Neuronal stem cell (in vitro differentiated cells): ENCODE measurements at regions not wholly inside any gene's neighbourhood (a gene's known extent, or its start where the extent isn't known, plus 50 kb on each side); places are given as distances from the start of the nearest gene placed in this dataset.

Experiments used
- DNase-seq: peaks from one replicate; pipeline ENCODE4 v3.0.0-alpha.2; 2013; ENCODE audit warnings: low spot score
- H2AFZ ChIP-seq: one replicate; pipeline ENCODE4 v1.6.1; 2013; ENCODE audit warnings: mild to moderate bottlenecking, low read length, inconsistent platforms
- H2AK5ac ChIP-seq: 2 replicates; pipeline ENCODE4 v1.6.1; 2013; ENCODE audit warnings: low read depth, mild to moderate bottlenecking, inconsistent platforms, low read length, moderate library complexity, mixed read lengths
- H2BK120ac ChIP-seq: 2 replicates; pipeline ENCODE4 v1.6.1; 2013; ENCODE audit warnings: low read depth, mild to moderate bottlenecking, inconsistent platforms, low read length, moderate library complexity, mixed read lengths
- H2BK12ac ChIP-seq: one replicate; pipeline ENCODE4 v1.6.1; 2013; ENCODE audit warnings: low read length, inconsistent platforms
- H2BK15ac ChIP-seq: 2 replicates; pipeline ENCODE4 v1.6.1; 2013; ENCODE audit warnings: mild to moderate bottlenecking, low read length, inconsistent platforms, mixed read lengths
- H2BK5ac ChIP-seq: one replicate; pipeline ENCODE4 v1.6.1; 2013; ENCODE audit warnings: inconsistent platforms, mild to moderate bottlenecking, low read length, moderate library complexity
- H3K14ac ChIP-seq: one replicate; pipeline ENCODE4 v1.6.1; 2013; ENCODE audit warnings: low read length, inconsistent platforms
- H3K18ac ChIP-seq: 2 replicates; pipeline ENCODE4 v1.6.1; 2013; ENCODE audit warnings: low read length, inconsistent platforms
- H3K23ac ChIP-seq: 2 replicates; pipeline ENCODE4 v1.6.1; 2013; ENCODE audit warnings: low read depth, mild to moderate bottlenecking, mixed read lengths, low read length, inconsistent platforms; ENCODE audit not compliant: poor library complexity
- H3K27ac ChIP-seq: replicated peaks from 3 replicates; pipeline ENCODE4 v1.5.1; 2013; ENCODE audit warnings: low read length, inconsistent platforms
- H3K27me3 ChIP-seq, 3 experiments: 2 replicates each; pipeline ENCODE4 v1.6.1; 2013; ENCODE audit warnings: low read length in 3 of 3, mild to moderate bottlenecking in 2 of 3, inconsistent platforms in 1 of 3, low read depth in 1 of 3, mixed read lengths in 1 of 3, moderate library complexity in 1 of 3; ENCODE audit not compliant: control insufficient read depth in 3 of 3, insufficient read depth in 3 of 3
- H3K36me3 ChIP-seq, 2 donors: replicated peaks in 1 of 2; 2 replicates each; pipeline ENCODE4 v1.6.1; 2013; ENCODE audit warnings: low read length in 2 of 2; ENCODE audit not compliant: control insufficient read depth in 2 of 2, insufficient read depth in 2 of 2
- H3K4ac ChIP-seq: 2 replicates; pipeline ENCODE4 v1.6.1; 2013; ENCODE audit warnings: inconsistent platforms, mild to moderate bottlenecking, low read length, moderate library complexity
- H3K4me1 ChIP-seq, 2 donors: 1 replicate in 1 of 2; 2 replicates in 1 of 2; pipeline ENCODE4 v1.6.1; 2013; ENCODE audit warnings: low read length in 2 of 2, low read depth in 1 of 2; ENCODE audit not compliant: control insufficient read depth in 2 of 2, insufficient read depth in 1 of 2
- H3K4me2 ChIP-seq: one replicate; pipeline ENCODE4 v1.6.1; 2013; ENCODE audit warnings: mild to moderate bottlenecking, low read length, inconsistent platforms; ENCODE audit not compliant: insufficient read depth, poor library complexity, severe bottlenecking
- H3K4me3 ChIP-seq, 2 donors: 2 replicates each; pipeline ENCODE4 v1.5.1; 2013; ENCODE audit warnings: low read length in 2 of 2, mild to moderate bottlenecking in 2 of 2, inconsistent platforms in 1 of 2, moderate library complexity in 1 of 2
- H3K79me1 ChIP-seq: one replicate; pipeline ENCODE4 v1.6.1; 2013; ENCODE audit warnings: low read depth, mild to moderate bottlenecking, inconsistent platforms, low read length, moderate library complexity
- H3K9ac ChIP-seq: one replicate; pipeline ENCODE4 v1.6.1; 2013; ENCODE audit warnings: mild to moderate bottlenecking, low read depth, low read length, inconsistent platforms; ENCODE audit not compliant: poor library complexity
- H3K9me3 ChIP-seq, 2 donors: replicated peaks in 1 of 2; 2 replicates each; pipeline versions ENCODE3 to v1.6.1; 2013; ENCODE audit warnings: low read length in 2 of 2, mild to moderate bottlenecking in 2 of 2, inconsistent platforms in 1 of 2, low read depth in 1 of 2, mixed read lengths in 1 of 2, moderate library complexity in 1 of 2; ENCODE audit not compliant: control insufficient read depth in 2 of 2, insufficient read depth in 1 of 2
- H4K8ac ChIP-seq: one replicate; pipeline ENCODE4 v1.6.1; 2013; ENCODE audit warnings: low read depth, mild to moderate bottlenecking, inconsistent platforms, low read length, moderate library complexity
- H4K91ac ChIP-seq: one replicate; pipeline ENCODE4 v1.6.1; 2013; ENCODE audit warnings: low read length, low read depth, mild to moderate bottlenecking, inconsistent platforms; ENCODE audit not compliant: poor library complexity
- WGBS, 2 donors: extraction: QIAGEN DNeasy Blood & Tissue Kit; methylation state at CpG; one replicate each; pipeline ENCODE4 v1.1.7; 2013; ENCODE audit warnings: missing lambda C conversion rate in 2 of 2, mixed read lengths in 1 of 2; ENCODE audit not compliant: insufficient read length in 2 of 2, insufficient replicate concordance in 1 of 2; ENCODE audit errors: extremely low coverage in 2 of 2; 5-methylcytosine and 5-hydroxymethylcytosine counted together

DNA sequence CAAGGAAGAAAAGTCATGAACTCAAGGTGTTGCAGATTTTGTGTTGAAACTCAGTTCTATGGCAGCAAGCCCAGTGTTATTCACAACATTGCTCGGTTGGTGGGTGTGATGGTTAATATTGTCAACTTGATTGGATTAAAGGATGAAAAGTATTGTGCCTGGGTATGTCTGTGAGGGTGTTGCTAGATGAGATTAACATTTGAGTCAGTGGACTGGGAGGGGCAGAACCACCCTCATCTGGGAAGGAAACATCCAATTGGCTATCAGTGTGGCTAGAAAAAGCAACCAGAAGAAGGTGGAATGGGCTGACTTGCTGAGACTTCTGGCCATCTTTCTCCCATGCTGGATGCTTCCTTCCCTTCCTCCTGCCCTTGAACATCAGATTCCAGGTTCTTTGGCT lies 353.2 kb downstream of the ADRA2A start:
- Histone ChIP-seq H2AK5ac (no peak overlapping the region), H3K4ac (no peak overlapping the region), H3K4me2 (no peak overlapping the region), H2BK12ac (no peak overlapping the region), H3K27ac (no peak overlapping the region), H3K27me3 (no peaks in the 10 kb centered on the region), H4K91ac (no peak overlapping the region), H3K79me1 (no peaks in the 10 kb centered on the region), H3K9ac (no peak overlapping the region), H2BK5ac (no peak overlapping the region), H3K23ac (no peak overlapping the region), H3K9me3 (no peaks in the 10 kb centered on the region), H2BK120ac (no peak overlapping the region), H2AFZ (no peak overlapping the region), H2BK15ac (no peak overlapping the region), H3K4me1 (no peaks in the 10 kb centered on the region), H3K18ac (no peak overlapping the region), H3K4me3 (no peak overlapping the region), H4K8ac (no peak overlapping the region), H3K14ac (no peak overlapping the region), H3K36me3 (no peaks in the 10 kb centered on the region)
- DNase-seq: no peak
- WGBS, 2 donors: no CpG with 5 or more reads among the region's 1 CpG

DNA sequence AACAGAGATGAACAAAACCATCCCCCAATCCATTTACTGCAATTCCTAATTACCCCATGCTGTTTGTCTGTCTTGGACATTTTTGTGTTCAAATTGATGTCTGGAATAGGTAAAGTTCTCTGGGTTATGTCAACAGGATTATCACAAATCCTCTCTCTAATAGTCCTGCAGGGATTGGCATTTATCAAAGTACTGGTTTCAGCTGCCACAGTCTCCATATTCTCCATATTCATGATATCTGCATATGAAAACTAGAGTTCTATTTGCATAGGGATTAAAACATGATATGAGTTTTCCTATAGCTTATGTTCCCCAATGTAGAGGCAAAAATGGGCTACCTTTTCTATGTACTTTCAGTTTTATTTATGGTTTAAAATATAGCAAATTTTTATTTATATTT lies 355.8 kb downstream of the ADRA2A start:
- Histone ChIP-seq H3K14ac (no peak overlapping the region), H2AFZ (no peak overlapping the region), H3K9ac (no peak overlapping the region), H2BK12ac (no peak overlapping the region), H3K36me3 (no peaks in the 10 kb centered on the region), H3K9me3 (no peaks in the 10 kb centered on the region), H3K27me3 (no peaks in the 10 kb centered on the region), H4K8ac (no peak overlapping the region), H2BK15ac (no peak overlapping the region), H2AK5ac (no peak overlapping the region), H3K18ac (no peak overlapping the region), H2BK120ac (no peak overlapping the region), H3K4ac (no peak overlapping the region), H3K27ac (no peak overlapping the region), H2BK5ac (no peak overlapping the region), H3K4me2 (no peak overlapping the region), H4K91ac (no peak overlapping the region), H3K79me1 (no peaks in the 10 kb centered on the region), H3K23ac (no peak overlapping the region), H3K4me3 (no peak overlapping the region), H3K4me1 (no peaks in the 10 kb centered on the region)
- no peak for DNase-seq

DNA sequence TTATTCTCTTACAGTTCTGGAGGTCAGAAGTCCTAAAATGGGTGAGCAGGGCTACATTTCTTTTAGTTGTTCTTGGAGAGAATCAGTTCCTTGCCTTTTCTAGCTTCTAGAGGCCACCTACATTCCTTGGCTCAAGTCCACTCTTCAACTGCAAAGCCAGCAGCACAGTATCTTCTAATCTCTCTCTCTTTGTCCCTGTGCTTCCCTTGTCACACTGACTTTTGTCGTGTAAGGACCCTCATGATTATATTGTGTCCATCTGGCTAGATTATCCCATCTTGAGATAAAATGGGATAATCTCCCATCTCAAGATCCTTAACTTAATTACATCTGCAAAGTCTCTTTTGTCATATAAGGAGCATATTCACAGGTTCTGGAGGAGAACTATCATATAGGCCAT lies 359.0 kb downstream of the ADRA2A start:
- Histone ChIP-seq H3K9ac (no peak overlapping the region), H3K27me3 (no peaks in the 10 kb centered on the region), H2BK12ac (no peak overlapping the region), H4K91ac (no peak overlapping the region), H2BK5ac (no peak overlapping the region), H2BK15ac (no peak overlapping the region), H2AK5ac (no peak overlapping the region), H4K8ac (no peak overlapping the region), H3K4ac (no peak overlapping the region), H3K4me2 (no peak overlapping the region), H3K9me3 (no peaks in the 10 kb centered on the region), H3K18ac (no peak overlapping the region), H2AFZ (no peak overlapping the region), H2BK120ac (no peak overlapping the region), H3K4me3 (no peak overlapping the region), H3K4me1 (no peaks in the 10 kb centered on the region), H3K36me3 (no peaks in the 10 kb centered on the region), H3K14ac (no peak overlapping the region), H3K79me1 (no peaks in the 10 kb centered on the region), H3K27ac (no peak overlapping the region), H3K23ac (no peak overlapping the region)
- no CpG with 5 or more reads among the region's 1 CpG for WGBS, 2 donors
- DNase-seq: no peak

DNA sequence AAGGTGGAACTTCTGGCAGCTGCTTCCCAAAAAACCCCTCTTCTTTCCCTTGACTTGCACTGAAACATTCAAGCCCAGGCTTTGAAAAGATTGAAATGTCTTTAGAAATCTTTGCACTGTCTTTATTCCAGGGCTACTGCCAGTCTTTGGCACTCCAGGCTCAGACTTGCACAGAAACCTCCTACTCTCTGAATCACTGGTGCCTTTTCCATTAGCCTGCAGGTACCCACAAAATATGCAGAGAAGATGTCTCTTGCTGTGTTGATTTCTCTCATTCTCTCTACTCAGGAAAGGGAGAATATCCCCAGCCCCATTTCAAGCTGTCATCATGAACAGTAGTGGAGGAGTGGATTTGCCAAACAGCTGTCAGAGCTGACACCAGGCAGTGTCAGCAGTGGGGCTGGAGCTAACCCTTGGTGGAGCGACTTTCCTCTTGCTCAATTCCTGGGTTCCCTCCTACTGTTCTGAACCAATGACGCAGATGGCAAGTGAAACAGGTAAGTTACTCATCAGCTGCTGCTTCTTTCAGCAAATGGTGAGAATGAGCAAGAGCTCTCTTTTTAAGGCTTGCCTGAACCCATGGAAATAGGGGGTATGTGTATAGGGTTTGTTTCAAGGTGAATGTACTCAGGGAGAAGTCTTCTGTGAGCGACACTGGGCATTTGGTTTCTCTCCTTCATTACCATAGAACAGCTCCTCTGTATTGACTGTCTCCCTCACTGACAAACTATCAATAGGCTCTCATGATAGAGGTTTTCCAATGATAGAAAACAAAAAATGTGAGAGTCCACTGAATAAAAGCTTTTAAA lies 362.4 kb downstream of the ADRA2A start:
- no peak overlapping the region for H4K91ac ChIP-seq
- no peaks in the 10 kb centered on the region for H3K9me3 ChIP-seq
- no peak overlapping the region for H3K18ac ChIP-seq
- H3K27ac ChIP-seq: no peak overlapping the region
- no peak overlapping the region for H3K4me2 ChIP-seq
- WGBS, 2 donors: no CpG with 5 or more reads among the region's 3 CpGs
- DNase-seq: no peak
- no peak overlapping the region for H2BK120ac ChIP-seq
- H3K4ac ChIP-seq: no peak overlapping the region
- H2BK15ac ChIP-seq: no peak overlapping the region
- no peak overlapping the region for H2AFZ ChIP-seq
- no peaks in the 10 kb centered on the region for H3K36me3 ChIP-seq
- H2BK12ac ChIP-seq: no peak overlapping the region
- no peak overlapping the region for H3K23ac ChIP-seq
- no peak overlapping the region for H3K9ac ChIP-seq
- H3K27me3 ChIP-seq: no peaks in the 10 kb centered on the region
- H3K79me1 ChIP-seq: no peaks in the 10 kb centered on the region
- H3K4me1 ChIP-seq: no peaks in the 10 kb centered on the region
- H3K14ac ChIP-seq: no peak overlapping the region
- no peak overlapping the region for H3K4me3 ChIP-seq
- H2BK5ac ChIP-seq: no peak overlapping the region
- H4K8ac ChIP-seq: no peak overlapping the region
- no peak overlapping the region for H2AK5ac ChIP-seq
